ENCODE measurements at regions not wholly inside any gene's neighbourhood (a gene's known extent, or its start where the extent isn't known, plus 50 kb on each side); places are given as distances from the start of the nearest gene placed in this dataset.

DNA sequence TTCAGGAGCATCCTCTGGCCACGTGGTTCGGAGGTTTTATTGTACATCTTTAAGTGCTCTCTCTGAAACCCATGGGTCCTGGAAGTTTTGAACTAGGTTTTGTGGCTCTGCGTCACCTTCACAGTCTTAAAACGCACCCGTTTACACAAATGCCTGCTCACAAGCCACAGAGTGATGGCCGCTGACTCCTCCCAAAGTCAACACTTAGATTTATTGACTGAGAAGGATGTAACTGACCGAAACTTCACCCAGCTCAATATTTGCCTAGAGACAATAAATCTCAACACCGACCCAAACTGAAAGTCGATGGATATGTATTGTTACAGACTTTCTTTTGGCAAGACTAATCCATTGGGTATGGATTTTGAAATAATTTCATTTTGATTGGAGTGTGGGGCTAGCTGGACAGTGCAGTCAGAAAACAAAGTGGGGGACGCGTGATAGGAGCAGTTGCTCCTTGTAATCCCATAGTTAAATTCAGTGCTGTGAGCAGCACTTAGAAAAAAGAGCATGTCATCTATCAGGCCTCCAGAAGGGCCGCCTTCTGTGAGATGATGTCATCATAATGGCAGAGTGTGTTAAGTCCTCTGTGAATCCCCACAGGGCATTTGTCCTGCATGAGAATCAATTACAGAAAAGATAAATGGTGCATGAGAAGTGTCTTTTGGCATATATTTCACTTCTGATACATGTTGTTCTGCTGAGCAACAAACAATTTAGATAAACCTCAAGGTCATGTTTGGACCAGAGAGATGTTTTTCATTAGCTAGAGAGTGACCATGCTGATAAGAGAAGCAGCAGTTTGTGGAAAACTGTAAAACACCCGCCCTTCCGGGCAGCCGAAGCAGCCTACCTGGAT lies 183.7 kb downstream of the INO80D start:
- peak; percentile 72 for DNase-seq

DNA sequence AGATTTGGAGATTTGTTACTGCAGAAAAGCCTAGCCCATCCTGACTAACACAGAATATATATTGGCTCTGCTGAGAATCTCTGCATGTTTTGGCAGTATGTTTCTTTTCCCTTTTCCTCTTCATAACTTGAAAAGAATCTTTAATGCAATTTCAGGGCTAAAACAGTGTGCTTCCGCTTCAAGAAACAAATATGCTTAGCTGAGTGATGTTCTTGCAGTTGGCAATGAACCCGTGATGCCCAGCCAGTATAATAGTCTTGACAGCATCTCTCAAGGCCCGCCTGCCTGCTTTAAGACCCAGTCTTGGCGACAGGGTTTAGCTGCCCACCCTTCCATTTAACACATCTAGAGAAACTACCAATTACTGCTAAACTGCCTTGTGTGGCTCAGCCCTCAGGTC lies 184.5 kb downstream of the INO80D start:
- DNase-seq, result no peak

DNA sequence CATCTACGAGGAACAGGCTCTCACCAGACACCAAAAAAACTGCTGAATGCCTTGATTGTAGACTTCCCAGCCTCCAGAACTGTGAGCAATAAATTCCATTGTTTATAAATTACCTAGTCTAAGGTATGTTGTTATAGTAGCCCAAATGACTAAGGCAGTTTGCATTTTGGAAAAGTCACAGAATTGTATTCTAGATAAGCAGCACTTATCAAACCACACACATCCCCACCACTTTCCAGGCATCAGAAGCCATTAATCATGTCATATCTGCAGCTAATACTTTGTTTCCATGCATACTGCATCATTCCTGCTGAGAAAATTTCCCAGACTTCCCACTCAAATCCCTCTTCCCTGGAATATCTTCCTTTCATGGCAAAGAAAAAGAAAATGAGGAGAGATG lies 187.2 kb downstream of the INO80D start:
- DNase-seq, result no peak

DNA sequence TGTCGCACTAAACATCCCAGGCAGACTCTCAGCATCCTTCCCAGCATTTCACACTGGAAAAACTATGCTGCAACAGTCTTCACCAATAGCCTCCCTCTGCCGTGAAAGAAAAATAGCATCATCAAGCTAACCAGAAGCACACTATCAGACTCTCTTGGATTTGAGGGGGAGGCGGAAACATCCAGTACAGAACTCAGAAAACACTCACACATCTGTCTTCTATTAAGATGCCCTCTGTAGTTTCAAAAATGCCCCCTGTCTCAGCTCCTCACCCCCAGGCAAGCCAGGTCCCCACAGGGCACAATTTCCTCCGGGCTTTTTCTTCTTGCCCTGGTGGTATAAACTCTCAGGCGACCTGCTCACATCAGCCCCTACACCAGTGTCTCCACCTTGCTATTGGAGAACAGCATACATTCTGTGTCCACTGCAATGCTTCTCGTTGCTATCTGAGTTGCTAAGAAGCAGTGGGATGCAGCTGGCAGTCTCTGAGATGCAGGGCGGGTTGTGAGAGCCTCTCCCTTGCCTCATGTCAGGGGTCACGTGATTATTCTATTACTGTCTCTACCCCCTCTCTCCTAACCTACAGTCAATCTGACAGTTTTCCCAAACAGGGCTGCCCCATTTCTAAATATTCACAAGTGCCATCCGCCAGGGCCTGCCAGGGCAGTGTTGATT lies 189.9 kb downstream of the INO80D start:
- no peak for DNase-seq

DNA sequence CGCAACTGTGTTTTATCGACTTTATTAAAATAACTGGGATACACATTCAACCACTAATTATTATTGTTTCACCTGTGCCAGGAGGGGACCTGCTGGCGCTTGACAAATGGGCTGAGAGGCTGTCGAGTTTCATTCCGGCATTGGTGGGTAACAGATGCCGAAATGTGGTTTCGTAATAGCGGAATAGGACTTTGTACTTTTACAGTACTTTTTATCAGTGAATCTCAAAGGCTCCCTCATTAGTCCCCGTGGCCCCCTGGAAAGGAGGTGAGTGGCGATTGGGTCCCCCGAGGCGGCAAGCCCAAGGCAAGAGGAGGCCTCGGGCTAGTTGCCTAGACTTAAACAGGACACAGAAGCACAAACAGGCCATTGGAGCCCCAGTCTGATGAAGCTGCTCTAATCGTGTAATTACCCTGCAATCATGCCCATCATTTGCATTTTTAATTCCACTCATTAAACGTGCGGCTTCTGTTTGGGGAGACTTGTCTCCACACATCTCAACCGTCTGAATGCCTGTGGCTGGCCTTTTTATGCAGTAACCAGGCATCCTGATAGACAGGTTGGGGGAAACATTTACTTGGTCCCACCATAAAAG lies 193.2 kb downstream of the INO80D start:
- DNase-seq, result no peak

DNA sequence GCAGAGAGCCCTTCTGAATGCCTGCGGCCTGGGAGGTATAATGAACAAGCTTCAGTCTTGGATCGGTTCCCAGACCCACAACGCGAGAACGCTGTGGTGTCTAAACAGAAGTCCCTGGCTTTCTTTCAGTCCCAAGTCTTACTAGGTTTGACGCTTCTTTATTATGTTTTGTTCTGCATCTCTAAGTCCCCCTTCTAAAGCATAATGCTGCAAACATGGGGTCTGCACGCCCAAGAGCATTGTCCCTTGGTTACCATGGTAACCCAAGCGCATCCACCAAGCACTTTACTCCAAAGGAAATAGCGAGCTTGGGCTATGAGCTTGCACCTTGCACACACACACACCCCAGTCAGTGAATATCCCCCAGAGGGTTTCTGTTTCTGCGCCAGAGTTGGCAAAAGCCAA lies 193.7 kb downstream of the INO80D start:
- DNase-seq, result no peak

DNA sequence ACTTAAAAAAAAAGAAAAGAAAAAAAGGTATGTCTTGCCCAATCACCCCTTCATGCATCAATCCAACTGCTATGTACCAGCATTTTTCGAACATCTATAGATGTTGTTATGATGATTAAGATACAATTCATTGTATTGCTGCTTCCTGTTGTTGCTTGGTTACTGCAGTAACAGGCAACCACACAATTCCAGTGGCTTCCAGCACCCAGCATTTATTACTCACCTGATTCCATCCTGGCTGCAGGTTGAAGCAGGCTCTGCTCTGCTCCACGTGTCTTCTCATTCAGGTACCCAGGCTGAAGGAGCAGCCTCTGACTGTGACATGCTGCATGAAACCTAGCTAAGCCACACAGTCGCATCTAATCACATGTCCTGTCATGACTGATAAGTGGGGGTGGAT lies 196.9 kb downstream of the INO80D start:
- no peak for DNase-seq

DNA sequence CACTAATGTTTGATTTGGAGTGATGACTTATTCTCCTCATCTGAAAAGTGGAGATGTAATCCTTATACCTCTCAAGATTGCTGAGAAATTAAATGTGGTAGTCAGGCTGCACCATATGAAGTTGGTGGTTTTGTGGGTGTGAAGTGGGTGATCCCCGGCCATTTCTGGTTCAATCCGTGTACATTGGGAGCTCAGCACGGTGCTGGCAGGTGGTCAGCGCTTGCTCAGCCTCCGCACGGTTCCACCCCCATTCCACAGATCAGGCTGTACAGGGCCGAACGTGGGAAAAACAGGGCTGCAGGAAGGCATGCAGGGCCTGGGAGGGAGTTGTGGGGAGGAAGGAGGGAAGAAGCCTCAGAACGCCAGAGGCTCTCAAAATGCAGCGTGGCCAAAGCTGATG lies 198.3 kb downstream of the INO80D start:
- DNase-seq, result no peak

DNA sequence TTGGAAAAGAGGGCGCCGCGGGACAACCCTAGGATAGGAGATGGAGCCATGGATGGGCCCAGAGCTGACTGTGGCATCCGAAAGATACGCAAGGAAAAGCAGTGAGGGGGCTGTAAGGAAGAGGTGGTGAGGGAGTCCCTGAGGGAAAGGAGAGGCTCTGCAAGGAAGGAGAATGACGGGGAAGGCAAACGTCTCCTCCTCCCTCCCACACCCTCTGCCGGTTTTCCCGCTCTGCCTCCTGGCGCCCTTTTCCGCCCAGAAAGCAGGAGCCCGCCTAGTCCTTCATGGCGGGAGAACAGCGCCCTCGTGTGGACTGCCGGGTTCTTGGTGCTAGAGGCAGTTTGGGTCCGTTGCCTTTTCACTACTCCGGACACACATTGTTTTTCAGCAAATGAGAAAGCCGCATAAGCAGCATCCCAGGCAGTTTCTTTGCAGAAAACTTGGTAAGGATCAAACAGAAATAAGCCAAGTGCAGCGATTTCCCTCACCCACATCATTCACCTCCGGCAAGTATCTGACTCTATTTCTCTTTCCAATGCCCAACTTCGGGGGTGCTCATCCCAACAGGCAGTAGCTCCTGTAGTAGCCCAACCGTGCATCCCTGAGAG lies 200.4 kb downstream of the INO80D start:
- peak; percentile 38 for DNase-seq

DNA sequence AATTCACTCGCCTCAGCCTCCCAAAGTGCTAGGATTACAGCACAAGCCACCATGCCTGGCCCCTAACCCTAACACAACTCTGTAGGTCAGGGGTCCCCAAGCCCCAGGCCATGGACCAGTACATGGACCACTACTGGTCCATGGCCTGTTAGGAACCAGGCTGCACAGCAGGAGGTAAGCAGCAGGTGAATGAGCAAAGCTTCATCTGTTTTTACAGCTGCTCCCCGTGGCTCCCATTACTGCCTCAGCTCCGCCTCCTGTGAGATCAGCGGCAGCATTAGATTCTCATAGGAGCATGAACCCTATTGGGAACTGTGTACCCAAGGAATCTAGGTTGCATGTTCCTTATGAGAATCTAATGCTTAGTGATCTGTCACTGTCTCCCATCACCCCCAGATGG lies 201.7 kb downstream of the NRP2 start:
- peak; percentile 70 for DNase-seq

DNA sequence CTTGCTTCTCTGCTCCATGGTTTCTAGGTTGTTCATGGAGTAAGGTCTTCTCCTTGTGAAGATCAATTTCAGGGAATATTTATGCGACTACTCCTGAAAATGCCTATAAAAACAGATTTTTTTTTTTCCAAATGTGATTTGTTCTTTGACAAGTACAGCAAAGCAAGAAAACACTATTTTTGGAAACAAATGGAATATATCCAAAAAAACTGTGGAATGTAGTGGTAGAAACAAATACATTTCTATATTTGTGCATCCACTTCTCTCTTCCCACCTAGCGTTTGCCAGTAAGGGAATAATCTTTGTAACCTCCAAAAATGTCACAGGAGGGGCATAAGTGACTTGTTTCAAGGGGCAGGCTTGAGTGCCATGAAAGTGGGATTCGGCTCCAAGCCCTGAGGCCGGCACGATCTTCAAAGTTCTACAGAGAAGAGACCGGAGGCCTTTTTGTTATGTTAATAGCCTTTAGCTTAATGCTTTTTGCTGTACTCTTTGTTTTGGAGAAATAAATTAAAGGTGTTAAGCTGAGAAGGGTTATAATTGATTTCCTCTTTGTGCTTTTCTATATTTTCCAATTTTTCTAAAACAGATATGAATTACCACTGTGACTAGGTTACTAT lies 200.6 kb downstream of the NRP2 start:
- DNase-seq, result no peak

DNA sequence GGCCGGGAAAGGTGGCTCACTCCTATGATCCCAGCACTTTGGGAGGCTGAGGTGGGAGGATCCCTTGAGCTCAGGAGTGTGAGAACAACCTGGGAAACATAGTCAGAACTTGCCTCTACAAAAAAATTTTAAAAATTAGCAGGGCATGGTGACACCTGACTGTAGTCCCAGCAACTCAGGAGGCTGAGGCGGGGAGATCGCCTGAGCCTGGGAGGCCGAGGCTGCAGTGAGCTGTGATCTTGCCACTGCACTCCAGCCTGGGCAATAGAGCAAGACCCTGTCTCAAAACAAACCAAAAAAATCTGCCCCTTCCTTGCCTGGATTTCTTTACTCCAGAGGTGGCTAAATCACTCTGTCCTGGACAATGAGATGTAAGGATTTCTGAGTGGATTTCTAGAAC lies 197.7 kb downstream of the NRP2 start:
- no peak for DNase-seq

DNA sequence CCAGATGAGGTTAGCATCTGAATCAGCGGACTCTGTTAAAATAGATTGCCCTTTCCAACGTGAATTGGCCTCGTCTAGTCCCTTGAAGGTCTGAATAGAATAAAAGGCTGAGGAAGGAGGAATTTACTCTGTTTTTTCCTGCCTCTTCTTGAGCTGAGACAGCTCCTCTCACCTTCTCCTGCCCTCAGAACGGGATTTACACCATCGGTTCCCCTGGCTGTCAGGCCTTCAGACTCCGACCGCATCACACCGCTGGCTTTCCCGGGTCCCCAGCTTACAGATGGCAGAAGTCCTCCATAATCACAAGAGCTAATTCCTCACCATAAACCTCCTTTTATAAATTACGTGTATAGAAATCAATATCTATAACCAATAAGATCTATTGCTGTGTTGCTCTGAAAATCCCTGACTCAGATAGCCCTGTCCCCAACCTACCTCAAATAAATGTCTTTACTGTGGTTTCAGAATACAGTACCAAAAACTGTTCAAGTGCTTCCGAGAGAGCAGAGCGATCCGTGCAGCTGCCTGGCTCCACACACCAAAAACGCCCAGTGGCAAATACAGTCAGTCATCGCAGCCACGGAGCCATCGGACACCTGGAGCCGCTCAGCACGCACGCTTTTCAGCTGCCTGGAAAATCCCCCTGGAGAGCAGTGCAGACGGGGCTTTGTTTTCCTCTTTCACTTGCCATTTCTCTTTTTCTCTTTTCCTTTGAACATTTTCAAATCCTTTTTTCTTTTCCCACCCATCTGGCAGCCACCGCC lies 196.9 kb downstream of the NRP2 start:
- DNase-seq, result peak; percentile 74

DNA sequence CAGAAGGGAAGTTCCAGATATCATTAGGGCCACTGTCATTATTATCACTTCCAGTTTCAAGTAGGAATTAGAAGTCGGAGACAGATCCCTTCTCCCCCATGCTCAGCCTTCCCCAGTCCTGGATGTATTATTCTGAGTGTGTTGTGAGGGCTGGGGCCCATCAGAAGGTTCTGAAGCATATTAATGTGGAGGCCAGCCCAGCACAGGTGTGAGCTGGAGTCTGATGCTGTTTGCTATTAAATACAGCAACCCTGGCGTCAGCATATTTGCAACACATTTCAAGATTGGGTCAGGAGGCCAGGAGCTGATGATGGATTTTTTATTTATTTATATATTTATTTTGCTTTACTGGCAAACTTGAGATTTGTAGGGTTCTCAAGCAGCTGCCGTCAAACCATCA lies 195.2 kb downstream of the NRP2 start:
- DNase-seq, result no peak

DNA sequence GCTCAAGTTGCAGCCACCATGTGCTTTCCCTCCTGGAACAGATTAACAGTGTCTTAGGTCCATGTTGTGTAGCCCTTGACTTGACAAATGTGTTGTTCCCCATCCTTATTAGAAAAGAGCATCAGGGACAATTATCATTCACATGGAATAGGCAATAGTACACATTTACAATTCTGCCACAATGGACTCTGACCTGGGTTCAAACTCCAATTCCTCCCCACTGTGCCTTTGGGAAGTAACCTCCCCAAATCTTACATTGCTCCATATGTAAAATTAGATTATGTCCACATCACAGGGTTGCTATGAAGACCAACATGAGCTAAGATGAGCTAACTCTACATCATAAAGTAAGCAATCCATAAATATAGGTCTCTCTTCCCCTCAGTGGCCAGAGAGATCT lies 193.8 kb downstream of the NRP2 start:
- DNase-seq, result no peak

DNA sequence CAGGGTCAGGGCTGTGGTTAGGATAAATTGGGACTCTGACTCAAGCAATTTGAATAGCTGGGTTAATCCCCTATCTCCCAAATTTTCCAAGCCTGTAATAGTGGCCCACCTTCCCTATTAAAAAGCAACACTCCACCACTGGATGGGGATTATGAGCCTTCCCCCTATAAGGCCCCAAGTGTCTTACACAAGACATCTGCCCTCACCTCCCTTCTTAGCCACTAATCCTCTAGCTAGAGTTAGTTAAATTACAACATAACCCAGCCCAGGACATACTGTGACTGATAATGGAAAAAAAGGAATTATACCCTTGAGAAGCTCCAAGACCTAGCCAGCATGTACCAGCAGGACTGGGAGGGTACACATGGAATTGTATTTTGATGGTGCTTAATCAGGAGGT lies 190.4 kb downstream of the NRP2 start:
- no peak for DNase-seq

DNA sequence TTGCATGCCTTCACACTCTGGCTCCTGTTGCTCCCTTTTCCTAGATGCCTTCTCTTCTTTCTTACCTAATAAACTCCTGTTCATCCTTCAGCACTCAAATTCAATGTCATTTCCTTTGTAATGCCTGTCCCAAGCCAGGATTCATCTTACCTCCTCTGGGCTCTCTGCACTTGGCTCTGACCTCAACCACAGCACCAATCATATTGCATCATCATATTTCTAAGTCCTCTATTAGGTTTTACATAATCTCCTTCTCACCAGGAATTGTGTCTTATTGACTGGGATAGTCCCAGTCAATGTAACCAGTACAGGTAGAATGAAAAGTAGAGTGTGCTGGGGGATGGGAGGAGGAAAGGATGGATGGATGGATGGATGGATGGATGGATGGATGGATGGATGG lies 187.1 kb downstream of the NRP2 start:
- DNase-seq, result no peak

DNA sequence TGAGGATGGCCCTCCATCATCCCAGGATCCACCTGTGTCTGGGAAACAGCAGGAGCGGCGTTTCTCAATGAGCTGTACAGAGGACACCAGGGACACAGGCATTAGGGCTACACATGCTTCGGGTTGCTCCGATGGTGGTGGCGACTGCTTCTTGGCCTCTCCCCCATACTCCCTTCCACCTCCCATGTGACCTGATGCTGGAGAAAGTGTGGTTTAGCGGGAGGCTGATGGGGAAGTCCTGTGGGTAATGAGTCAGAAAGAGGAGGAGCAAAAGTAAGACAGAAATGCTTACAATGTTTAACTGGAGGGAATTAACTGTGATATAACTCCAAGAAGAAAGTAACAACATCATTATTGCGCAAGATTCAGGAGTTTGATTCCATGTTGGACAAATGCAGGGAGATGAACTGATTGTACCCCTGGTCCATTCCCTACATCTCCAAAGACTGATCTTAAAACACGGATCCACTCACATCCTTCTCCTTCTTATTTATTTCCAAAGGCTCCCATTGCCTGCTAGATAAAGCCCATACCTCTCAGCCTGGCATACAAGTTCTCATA lies 186.6 kb downstream of the NRP2 start:
- DNase-seq, result no peak

DNA sequence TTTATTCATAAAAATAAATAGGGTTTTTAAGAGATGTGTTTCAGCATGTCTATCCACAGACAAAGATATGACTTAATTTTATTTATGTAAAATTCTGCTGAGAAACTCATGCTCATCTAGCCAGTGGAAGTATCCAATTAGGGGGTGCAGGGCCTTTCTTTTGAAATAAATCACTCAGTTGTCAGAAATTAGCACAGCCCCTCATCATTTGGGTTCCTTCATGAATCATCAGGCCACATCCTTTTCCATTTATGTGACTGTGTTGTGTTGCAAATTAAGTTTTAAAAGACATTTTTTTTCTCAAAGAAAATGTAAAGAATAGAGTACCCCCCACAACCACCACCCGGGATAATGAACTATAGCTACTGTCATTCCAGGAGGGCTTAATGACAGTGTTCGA lies 185.8 kb downstream of the NRP2 start:
- no peak for DNase-seq

DNA sequence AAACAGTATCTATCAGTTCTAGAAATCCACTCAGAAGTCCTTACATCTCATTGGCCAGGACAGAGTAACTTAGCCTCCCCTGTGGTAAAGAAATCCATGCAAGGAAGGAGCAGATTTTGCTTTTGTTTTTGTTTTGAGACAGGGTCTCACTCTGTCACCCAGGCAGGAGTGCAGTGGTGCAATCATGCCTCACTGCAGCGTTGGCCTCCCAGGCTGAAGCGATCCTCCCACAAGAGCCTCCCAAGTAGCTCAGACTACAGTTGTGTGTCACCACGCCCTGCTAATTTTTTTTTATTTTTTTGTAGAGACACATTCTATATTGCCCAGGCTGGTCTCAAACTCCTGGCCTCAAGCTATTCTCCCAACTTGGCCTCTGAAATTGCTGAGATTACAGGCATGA lies 185.1 kb downstream of the NRP2 start:
- no peak for DNase-seq

DNA sequence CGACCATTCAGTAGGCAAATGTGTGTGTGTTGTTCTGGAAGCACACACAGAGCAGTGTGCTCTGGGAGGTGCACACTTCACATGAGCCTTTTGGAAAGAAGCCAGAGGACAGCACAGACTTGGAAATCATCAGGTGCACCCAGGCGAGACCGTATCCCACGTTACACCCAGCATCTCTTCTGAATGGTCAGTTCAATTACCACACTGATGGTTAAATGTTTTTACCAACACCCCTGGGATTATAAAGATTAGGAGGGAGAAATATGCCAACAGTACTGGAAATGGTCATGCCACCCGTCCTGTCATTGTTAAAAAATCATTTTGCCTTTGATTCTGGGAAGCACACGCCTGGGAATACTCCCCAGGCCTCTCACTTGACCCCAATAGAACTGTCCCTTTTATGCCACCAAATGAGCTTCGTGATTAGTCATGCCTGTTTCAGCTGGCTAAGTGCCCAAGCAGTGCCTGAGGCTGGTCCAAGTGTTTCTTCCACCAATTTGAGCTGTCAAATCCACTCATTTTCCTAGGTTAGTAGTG lies 183.7 kb downstream of the NRP2 start:
- peak; percentile 73 for DNase-seq

DNA sequence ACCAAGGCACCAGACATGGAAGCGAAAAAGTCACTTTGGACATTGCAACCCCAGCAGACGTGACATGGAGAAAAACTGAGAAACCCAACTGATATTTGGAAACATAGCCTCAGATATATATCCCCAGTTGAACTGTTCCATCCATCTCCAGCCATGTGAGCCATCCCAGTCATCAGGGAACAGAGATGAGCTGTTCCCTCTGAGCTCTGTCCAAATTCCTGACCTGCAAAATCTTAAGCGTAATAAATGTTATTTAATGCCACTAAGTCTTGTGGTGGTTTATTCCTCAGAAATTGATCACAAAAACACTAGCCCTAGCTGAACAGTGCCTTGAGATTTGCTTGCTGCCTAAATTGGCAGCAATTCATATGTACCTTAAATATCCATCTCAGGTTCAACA lies 182.8 kb downstream of the NRP2 start:
- no peak for DNase-seq

All from SHP77 treated with DMSO at 0.1 percent for 48 hours (cell line).